ENCODE measurements at regions not wholly inside any gene's neighbourhood (a gene's known extent, or its start where the extent isn't known, plus 50 kb on each side); places are given as distances from the start of the nearest gene placed in this dataset.

DNA sequence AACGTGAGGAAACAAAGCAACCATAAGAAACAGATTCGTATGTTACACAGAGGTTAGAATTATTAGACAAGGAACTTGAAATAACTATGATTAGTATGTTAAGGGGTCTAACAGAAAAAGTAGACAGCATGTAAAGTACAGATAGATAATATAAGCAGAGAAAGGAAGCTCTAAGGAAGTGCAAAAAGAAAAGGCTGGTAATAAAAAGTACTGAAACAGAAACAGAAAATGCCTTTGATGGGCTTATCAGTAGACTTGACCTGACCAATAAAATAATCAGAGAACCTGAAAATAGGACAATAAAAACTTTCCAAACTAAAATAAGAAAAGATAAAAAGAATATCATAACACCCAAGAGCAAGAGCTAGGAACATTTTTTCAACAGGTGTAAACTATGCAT is 225.8 kb downstream of the RND3 start:
- POLR2A ChIA-PET: no interaction called here
- ATAC-seq (ENCODE audit: poor library complexity) (no peak), DNase-seq (no peak)
- H3K4me1 ChIP-seq (ENCODE audit: insufficient read depth, low read length): no peaks in the 10 kb centered on the region
- H3K4me3 Mint-ChIP-seq: no peak overlapping the region
- H3K36me3 Mint-ChIP-seq (ENCODE audit: low read depth): no peaks in the 10 kb centered on the region
- TF ChIP-seq, protein P1, sequence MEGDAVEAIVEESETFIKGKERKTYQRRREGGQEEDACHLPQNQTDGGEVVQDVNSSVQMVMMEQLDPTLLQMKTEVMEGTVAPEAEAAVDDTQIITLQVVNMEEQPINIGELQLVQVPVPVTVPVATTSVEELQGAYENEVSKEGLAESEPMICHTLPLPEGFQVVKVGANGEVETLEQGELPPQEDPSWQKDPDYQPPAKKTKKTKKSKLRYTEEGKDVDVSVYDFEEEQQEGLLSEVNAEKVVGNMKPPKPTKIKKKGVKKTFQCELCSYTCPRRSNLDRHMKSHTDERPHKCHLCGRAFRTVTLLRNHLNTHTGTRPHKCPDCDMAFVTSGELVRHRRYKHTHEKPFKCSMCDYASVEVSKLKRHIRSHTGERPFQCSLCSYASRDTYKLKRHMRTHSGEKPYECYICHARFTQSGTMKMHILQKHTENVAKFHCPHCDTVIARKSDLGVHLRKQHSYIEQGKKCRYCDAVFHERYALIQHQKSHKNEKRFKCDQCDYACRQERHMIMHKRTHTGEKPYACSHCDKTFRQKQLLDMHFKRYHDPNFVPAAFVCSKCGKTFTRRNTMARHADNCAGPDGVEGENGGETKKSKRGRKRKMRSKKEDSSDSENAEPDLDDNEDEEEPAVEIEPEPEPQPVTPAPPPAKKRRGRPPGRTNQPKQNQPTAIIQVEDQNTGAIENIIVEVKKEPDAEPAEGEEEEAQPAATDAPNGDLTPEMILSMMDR (IDR thresholded peaks at IDR 0.05): no peak
- H3K36me3 ChIP-seq (ENCODE audit: insufficient read depth, low read length): no peaks in the 10 kb centered on the region
- CTCF ChIA-PET: no interaction called here
- intact Hi-C loops (cut with DNase I, micrococcal nuclease): no loop called here
- H3K4me3 ChIP-seq (ENCODE audit: low read length): no peak overlapping the region
- no peak overlapping the region for H3K27ac Mint-ChIP-seq
- no peaks in the 10 kb centered on the region for H3K4me1 Mint-ChIP-seq (ENCODE audit: low read depth)
- H3K9me3 ChIP-seq (ENCODE audit: control insufficient read depth in 1 of 2, insufficient read depth in 1 of 2, low read length in 2 of 2): peaks cover 0 to 4% of the 10 kb centered on the region in 2 experiments
- H3K9me3 Mint-ChIP-seq: no peaks in the 10 kb centered on the region
- no peak overlapping the region for H3K27ac ChIP-seq (ENCODE audit: low read depth in 1 of 2, low read length in 2 of 2)
- no peaks in the 10 kb centered on the region for H3K27me3 ChIP-seq (ENCODE audit: control insufficient read depth in 1 of 2, insufficient read depth in 2 of 2, low read length in 2 of 2)
- H3K27me3 Mint-ChIP-seq: no peaks in the 10 kb centered on the region

DNA sequence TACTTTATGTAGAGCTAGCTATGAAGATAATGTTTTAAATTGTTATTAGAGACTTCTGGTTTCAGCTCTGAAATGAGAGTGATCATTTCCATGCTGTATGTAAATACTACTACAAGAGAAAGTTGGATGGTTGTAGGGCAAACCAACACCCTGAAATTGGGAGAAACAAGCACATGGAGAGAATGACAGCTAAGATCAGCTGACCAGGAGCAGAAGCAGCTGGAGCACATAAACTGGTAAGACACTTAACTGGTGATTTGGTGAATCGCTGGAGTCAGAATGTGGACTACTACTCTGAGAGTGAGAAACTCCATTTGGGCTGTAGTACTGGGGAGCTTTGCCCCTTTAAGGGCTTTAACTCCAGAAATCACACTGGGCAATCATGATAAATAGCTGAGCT is 226.8 kb downstream of the RND3 start:
- Histone ChIP-seq H3K4me1 (ENCODE audit: insufficient read depth, low read length) (no peaks in the 10 kb centered on the region), H3K36me3 (ENCODE audit: insufficient read depth, low read length) (no peaks in the 10 kb centered on the region), H3K4me3 (ENCODE audit: low read length) (no peak overlapping the region), H3K27ac (ENCODE audit: low read depth in 1 of 2, low read length in 2 of 2) (no peak overlapping the region), H3K27me3 (ENCODE audit: control insufficient read depth in 1 of 2, insufficient read depth in 2 of 2, low read length in 2 of 2) (no peaks in the 10 kb centered on the region), H3K9me3 (ENCODE audit: control insufficient read depth in 1 of 2, insufficient read depth in 1 of 2, low read length in 2 of 2) (peaks cover 0 to 4% of the 10 kb centered on the region in 2 experiments)
- H3K36me3 Mint-ChIP-seq (ENCODE audit: low read depth): no peaks in the 10 kb centered on the region
- H3K4me1 Mint-ChIP-seq (ENCODE audit: low read depth): no peaks in the 10 kb centered on the region
- no peak overlapping the region for H3K27ac Mint-ChIP-seq
- no peak overlapping the region for H3K4me3 Mint-ChIP-seq
- ChIA-PET POLR2A (no interaction called here), CTCF (no interaction called here)
- no peaks in the 10 kb centered on the region for H3K9me3 Mint-ChIP-seq
- no peaks in the 10 kb centered on the region for H3K27me3 Mint-ChIP-seq
- ATAC-seq (ENCODE audit: poor library complexity): no peak
- DNase-seq: no peak
- intact Hi-C loops (cut with DNase I, micrococcal nuclease): no loop called here
- TF ChIP-seq, protein P1 (IDR thresholded peaks at IDR 0.05): no peak

DNA sequence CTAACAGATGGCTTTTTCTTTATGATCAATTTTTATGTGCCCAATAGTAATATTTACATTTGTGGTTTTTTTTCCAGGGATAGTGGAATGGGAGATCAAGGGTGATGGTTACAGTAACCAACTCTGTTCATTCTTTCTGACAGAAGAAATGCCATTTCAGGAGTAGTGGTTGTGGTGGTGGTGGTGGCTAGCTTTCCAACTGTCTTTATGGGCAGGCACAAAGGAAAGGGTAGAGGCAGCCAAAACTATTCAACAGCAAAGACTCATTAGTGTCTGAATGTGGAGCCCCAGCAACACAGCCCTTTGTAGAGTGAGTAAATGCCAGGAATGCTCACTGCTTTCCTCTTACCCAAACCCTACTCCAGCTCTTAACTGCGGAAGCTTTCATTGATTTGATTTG is 227.7 kb downstream of the RND3 start:
- Mint-ChIP-seq H3K27me3 (no peaks in the 10 kb centered on the region), H3K4me1 (ENCODE audit: low read depth) (no peaks in the 10 kb centered on the region), H3K9me3 (no peaks in the 10 kb centered on the region), H3K4me3 (no peak overlapping the region), H3K27ac (no peak overlapping the region), H3K36me3 (ENCODE audit: low read depth) (no peaks in the 10 kb centered on the region)
- H3K9me3 ChIP-seq (ENCODE audit: control insufficient read depth in 1 of 2, insufficient read depth in 1 of 2, low read length in 2 of 2): peaks cover 0 to 4% of the 10 kb centered on the region in 2 experiments
- H3K27me3 ChIP-seq (ENCODE audit: control insufficient read depth in 1 of 2, insufficient read depth in 2 of 2, low read length in 2 of 2): no peaks in the 10 kb centered on the region
- no peak overlapping the region for H3K27ac ChIP-seq (ENCODE audit: low read depth in 1 of 2, low read length in 2 of 2)
- ChIA-PET POLR2A (no interaction called here), CTCF (no interaction called here)
- TF ChIP-seq, protein P1 (IDR thresholded peaks at IDR 0.05): no peak
- H3K4me3 ChIP-seq (ENCODE audit: low read length): no peak overlapping the region
- ATAC-seq (ENCODE audit: poor library complexity): no peak
- H3K36me3 ChIP-seq (ENCODE audit: insufficient read depth, low read length): no peaks in the 10 kb centered on the region
- no peak for DNase-seq
- intact Hi-C loops (cut with DNase I, micrococcal nuclease): no loop called here
- H3K4me1 ChIP-seq (ENCODE audit: insufficient read depth, low read length): no peaks in the 10 kb centered on the region

Data from CD4-positive, alpha-beta T cell (primary cell).